ENCODE measurements at regions not wholly inside any gene's neighbourhood (a gene's known extent, or its start where the extent isn't known, plus 50 kb on each side); places are given as distances from the start of the nearest gene placed in this dataset.

DNA sequence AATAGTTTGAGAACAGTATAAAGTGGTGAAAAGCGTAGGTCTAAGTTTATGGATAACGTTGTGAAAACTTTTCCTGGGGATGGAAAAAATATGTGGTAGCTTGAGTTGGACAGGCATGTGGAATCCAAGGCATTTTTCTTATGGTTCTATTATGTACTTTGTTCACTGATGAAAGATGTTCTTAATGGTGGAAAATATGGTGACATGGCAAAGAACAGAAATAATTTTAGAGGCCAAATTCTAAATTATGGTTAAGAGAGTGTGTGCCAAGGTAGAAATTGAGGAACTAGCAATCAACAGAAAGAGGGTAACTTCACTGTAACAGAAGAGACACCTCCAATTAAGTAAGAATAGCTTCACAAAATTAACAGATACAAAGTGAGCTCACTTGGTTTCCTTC, 427.8 kb downstream of the SLC6A15 start:
- intact Hi-C loops (cut with micrococcal nuclease; ENCODE audit: unreplicated experiment) = no loop called here
- no peak overlapping the region for H3K4me3 Mint-ChIP-seq (ENCODE audit: low read depth, unreplicated experiment)
- no peaks in the 10 kb centered on the region for H3K36me3 Mint-ChIP-seq (ENCODE audit: insufficient read depth, unreplicated experiment)
- CTCF ChIA-PET = no interaction called here
- H3K9me3 Mint-ChIP-seq (ENCODE audit: low read depth, unreplicated experiment) = no peaks in the 10 kb centered on the region
- no peak for DNase-seq
- BruUV-seq (replicated peaks) = no TSS peak
- no peak overlapping the region for H3K27ac Mint-ChIP-seq (ENCODE audit: unreplicated experiment)
- H3K27me3 Mint-ChIP-seq (ENCODE audit: unreplicated experiment) = no peaks in the 10 kb centered on the region
- H3K4me1 Mint-ChIP-seq (ENCODE audit: low read depth, unreplicated experiment) = no peaks in the 10 kb centered on the region
- TF ChIP-seq, protein P1, sequence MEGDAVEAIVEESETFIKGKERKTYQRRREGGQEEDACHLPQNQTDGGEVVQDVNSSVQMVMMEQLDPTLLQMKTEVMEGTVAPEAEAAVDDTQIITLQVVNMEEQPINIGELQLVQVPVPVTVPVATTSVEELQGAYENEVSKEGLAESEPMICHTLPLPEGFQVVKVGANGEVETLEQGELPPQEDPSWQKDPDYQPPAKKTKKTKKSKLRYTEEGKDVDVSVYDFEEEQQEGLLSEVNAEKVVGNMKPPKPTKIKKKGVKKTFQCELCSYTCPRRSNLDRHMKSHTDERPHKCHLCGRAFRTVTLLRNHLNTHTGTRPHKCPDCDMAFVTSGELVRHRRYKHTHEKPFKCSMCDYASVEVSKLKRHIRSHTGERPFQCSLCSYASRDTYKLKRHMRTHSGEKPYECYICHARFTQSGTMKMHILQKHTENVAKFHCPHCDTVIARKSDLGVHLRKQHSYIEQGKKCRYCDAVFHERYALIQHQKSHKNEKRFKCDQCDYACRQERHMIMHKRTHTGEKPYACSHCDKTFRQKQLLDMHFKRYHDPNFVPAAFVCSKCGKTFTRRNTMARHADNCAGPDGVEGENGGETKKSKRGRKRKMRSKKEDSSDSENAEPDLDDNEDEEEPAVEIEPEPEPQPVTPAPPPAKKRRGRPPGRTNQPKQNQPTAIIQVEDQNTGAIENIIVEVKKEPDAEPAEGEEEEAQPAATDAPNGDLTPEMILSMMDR (IDR thresholded peaks at IDR 0.05; ENCODE audit: unreplicated experiment) = no peak

DNA sequence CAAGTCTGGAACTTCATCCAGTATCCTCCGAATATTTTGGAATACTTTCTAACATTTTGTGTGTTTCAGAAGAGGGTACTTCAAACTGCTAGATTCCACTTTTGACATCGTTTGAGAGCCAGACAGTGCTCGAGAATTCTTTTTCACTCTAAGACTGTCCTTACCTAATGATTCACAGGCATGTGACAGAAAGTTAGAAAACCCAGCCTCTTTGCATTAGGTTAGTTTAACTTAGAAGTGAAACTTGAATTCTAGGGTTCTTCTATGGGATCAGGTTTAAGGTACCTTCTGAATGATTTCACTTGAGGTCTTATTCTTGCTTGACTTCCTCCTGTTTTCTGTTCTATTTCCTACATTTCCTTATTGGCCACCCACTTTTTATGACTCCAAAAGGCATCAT, 431.8 kb downstream of the SLC6A15 start:
- H3K4me1 Mint-ChIP-seq (ENCODE audit: low read depth, unreplicated experiment) = no peaks in the 10 kb centered on the region
- intact Hi-C loops (cut with micrococcal nuclease; ENCODE audit: unreplicated experiment) = no loop called here
- DNase-seq = no peak
- no peaks in the 10 kb centered on the region for H3K9me3 Mint-ChIP-seq (ENCODE audit: low read depth, unreplicated experiment)
- CTCF ChIA-PET = no interaction called here
- no peaks in the 10 kb centered on the region for H3K36me3 Mint-ChIP-seq (ENCODE audit: insufficient read depth, unreplicated experiment)
- no peaks in the 10 kb centered on the region for H3K27me3 Mint-ChIP-seq (ENCODE audit: unreplicated experiment)
- TF ChIP-seq, protein P1 (IDR thresholded peaks at IDR 0.05; ENCODE audit: unreplicated experiment) = no peak
- BruUV-seq (replicated peaks) = no TSS peak
- no peak overlapping the region for H3K27ac Mint-ChIP-seq (ENCODE audit: unreplicated experiment)
- H3K4me3 Mint-ChIP-seq (ENCODE audit: low read depth, unreplicated experiment) = no peak overlapping the region

DNA sequence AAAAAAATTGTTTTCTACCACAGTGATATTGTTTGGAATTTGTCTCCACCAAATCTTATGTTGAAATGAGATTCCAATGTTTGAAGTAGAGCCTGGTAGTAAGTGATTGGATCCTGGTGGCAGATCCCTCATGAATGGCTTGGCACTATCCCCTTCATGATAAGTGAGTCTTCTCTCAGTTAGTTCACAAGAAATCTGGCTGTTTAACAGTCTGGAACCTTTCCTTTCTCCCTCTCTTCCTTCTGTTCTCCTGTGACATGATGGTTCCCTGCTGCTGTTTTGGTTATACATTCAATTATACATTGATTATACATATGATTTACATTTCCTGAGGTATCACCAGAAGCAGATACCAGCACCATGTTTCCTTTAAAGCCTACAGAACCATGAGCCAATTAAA, 442.2 kb downstream of the SLC6A15 start:
- H3K4me3 Mint-ChIP-seq (ENCODE audit: low read depth, unreplicated experiment) = no peak overlapping the region
- no peaks in the 10 kb centered on the region for H3K36me3 Mint-ChIP-seq (ENCODE audit: insufficient read depth, unreplicated experiment)
- H3K27ac Mint-ChIP-seq (ENCODE audit: unreplicated experiment) = no peak overlapping the region
- CTCF ChIA-PET = no interaction called here
- H3K4me1 Mint-ChIP-seq (ENCODE audit: low read depth, unreplicated experiment) = no peaks in the 10 kb centered on the region
- intact Hi-C loops (cut with micrococcal nuclease; ENCODE audit: unreplicated experiment) = no loop called here
- DNase-seq = no peak
- no TSS peak for BruUV-seq (replicated peaks)
- TF ChIP-seq, protein P1 (IDR thresholded peaks at IDR 0.05; ENCODE audit: unreplicated experiment) = no peak
- no peaks in the 10 kb centered on the region for H3K27me3 Mint-ChIP-seq (ENCODE audit: unreplicated experiment)
- no peaks in the 10 kb centered on the region for H3K9me3 Mint-ChIP-seq (ENCODE audit: low read depth, unreplicated experiment)

GRCh38 chr12:84464616-84465015, 448.0 kb downstream of the SLC6A15 start:
- CTCF ChIA-PET = no interaction called here
- no peak overlapping the region for H3K4me3 Mint-ChIP-seq (ENCODE audit: low read depth, unreplicated experiment)
- no peaks in the 10 kb centered on the region for H3K9me3 Mint-ChIP-seq (ENCODE audit: low read depth, unreplicated experiment)
- DNase-seq = no peak
- H3K27ac Mint-ChIP-seq (ENCODE audit: unreplicated experiment) = no peak overlapping the region
- H3K4me1 Mint-ChIP-seq (ENCODE audit: low read depth, unreplicated experiment) = no peaks in the 10 kb centered on the region
- no peaks in the 10 kb centered on the region for H3K27me3 Mint-ChIP-seq (ENCODE audit: unreplicated experiment)
- no TSS peak for BruUV-seq (replicated peaks)
- intact Hi-C loops (cut with micrococcal nuclease; ENCODE audit: unreplicated experiment) = no loop called here
- no peaks in the 10 kb centered on the region for H3K36me3 Mint-ChIP-seq (ENCODE audit: insufficient read depth, unreplicated experiment)
- TF ChIP-seq, protein P1 (IDR thresholded peaks at IDR 0.05; ENCODE audit: unreplicated experiment) = no peak
